ENCODE measurements at regions not wholly inside any gene's neighbourhood (a gene's known extent, or its start where the extent isn't known, plus 50 kb on each side); places are given as distances from the start of the nearest gene placed in this dataset.

GRCh38 chr9:126204708-126205225 lies 121.9 kb upstream of the MVB12B start:
- no peak for DNase-seq (ENCODE audit: low spot score)
- Histone ChIP-seq H3K9me3 (no peaks in the 10 kb centered on the region), H3K4me3 (no peak overlapping the region), H3K4me1 (no peaks in the 10 kb centered on the region), H3K27me3 (no peaks in the 10 kb centered on the region), H3K27ac (no peak overlapping the region), H3K36me3 (no peaks in the 10 kb centered on the region)
- no peak for TF ChIP-seq CTCF (IDR thresholded peaks at IDR 0.05)

GRCh38 chr9:126205265-126205664 lies 121.4 kb upstream of the MVB12B start:
- DNase-seq (ENCODE audit: low spot score) = no peak
- no peak for TF ChIP-seq CTCF (IDR thresholded peaks at IDR 0.05)

GRCh38 chr9:126205845-126206498 lies 120.7 kb upstream of the MVB12B start:
- Histone ChIP-seq H3K4me3 (no peak overlapping the region), H3K4me1 (no peaks in the 10 kb centered on the region), H3K27ac (no peak overlapping the region), H3K27me3 (no peaks in the 10 kb centered on the region), H3K36me3 (no peaks in the 10 kb centered on the region), H3K9me3 (no peaks in the 10 kb centered on the region)
- no peak for DNase-seq (ENCODE audit: low spot score)
- no peak for TF ChIP-seq CTCF (IDR thresholded peaks at IDR 0.05)

More at GRCh38 chr9:126205265-126205664, 121.4 kb upstream of the MVB12B start:
- Histone ChIP-seq H3K9me3 (no peaks in the 10 kb centered on the region), H3K27ac (no peak overlapping the region), H3K4me3 (no peak overlapping the region), H3K27me3 (no peaks in the 10 kb centered on the region), H3K4me1 (no peaks in the 10 kb centered on the region), H3K36me3 (no peaks in the 10 kb centered on the region)

GRCh38 chr9:126207256-126207655 lies 119.4 kb upstream of the MVB12B start:
- Histone ChIP-seq H3K27ac (no peak overlapping the region), H3K4me1 (no peaks in the 10 kb centered on the region), H3K36me3 (no peaks in the 10 kb centered on the region), H3K9me3 (peaks cover 0 to under 1% of the 10 kb centered on the region in 2 donors), H3K4me3 (no peak overlapping the region), H3K27me3 (no peaks in the 10 kb centered on the region)
- DNase-seq (ENCODE audit: low spot score) = no peak
- TF ChIP-seq CTCF (IDR thresholded peaks at IDR 0.05) = no peak

- no peak for DNase-seq (ENCODE audit: low spot score)
- Histone ChIP-seq H3K9me3 (peaks cover 0 to 10% of the 10 kb centered on the region in 2 donors), H3K27ac (no peak overlapping the region), H3K36me3 (no peaks in the 10 kb centered on the region), H3K27me3 (no peaks in the 10 kb centered on the region), H3K4me1 (no peaks in the 10 kb centered on the region), H3K4me3 (no peak overlapping the region)
- no peak for TF ChIP-seq CTCF (IDR thresholded peaks at IDR 0.05)
Measured at GRCh38 chr9:126208216-126208758, 118.3 kb upstream of the MVB12B start.

Measured in right atrium auricular region (tissue), 2 donors.